ENCODE measurements at regions not wholly inside any gene's neighbourhood (a gene's known extent, or its start where the extent isn't known, plus 50 kb on each side); places are given as distances from the start of the nearest gene placed in this dataset.

DNA sequence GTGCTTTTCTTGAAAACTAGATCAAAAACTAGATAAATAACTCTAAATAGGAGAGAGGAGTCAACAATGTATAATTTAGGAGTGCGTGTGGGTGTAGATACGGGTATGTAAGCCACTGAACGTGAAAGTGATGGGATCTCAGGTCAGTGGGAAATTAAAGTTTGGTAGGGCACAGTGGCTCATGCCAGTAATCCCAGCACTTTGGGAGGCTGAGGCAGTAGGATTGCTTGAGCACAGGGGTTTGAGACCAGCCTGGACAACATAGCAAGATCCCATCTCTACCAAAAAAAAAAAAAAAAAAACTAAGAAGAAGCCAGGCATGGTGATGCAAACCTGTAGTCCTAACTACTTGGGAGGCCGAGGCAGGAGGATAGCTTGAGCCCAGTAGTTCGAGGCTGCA is 247.1 kb downstream of the ANAPC1 start:
- TF ChIP-seq, protein P1, sequence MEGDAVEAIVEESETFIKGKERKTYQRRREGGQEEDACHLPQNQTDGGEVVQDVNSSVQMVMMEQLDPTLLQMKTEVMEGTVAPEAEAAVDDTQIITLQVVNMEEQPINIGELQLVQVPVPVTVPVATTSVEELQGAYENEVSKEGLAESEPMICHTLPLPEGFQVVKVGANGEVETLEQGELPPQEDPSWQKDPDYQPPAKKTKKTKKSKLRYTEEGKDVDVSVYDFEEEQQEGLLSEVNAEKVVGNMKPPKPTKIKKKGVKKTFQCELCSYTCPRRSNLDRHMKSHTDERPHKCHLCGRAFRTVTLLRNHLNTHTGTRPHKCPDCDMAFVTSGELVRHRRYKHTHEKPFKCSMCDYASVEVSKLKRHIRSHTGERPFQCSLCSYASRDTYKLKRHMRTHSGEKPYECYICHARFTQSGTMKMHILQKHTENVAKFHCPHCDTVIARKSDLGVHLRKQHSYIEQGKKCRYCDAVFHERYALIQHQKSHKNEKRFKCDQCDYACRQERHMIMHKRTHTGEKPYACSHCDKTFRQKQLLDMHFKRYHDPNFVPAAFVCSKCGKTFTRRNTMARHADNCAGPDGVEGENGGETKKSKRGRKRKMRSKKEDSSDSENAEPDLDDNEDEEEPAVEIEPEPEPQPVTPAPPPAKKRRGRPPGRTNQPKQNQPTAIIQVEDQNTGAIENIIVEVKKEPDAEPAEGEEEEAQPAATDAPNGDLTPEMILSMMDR (IDR thresholded peaks at IDR 0.05), result no peak
- no peak for TF ChIP-seq POLR2A (IDR thresholded peaks at IDR 0.05)
